SU-DHL-6 (cell line): ENCODE measurements at regions not wholly inside any gene's neighbourhood (a gene's known extent, or its start where the extent isn't known, plus 50 kb on each side); places are given as distances from the start of the nearest gene placed in this dataset.

Experiments
- H2AFZ ChIP-seq: fragments of 200-600 bp; sonication (generic); 2 replicates; pipeline ENCODE4 v1.6.1; 2014; ENCODE audit warnings: low read depth, mild to moderate bottlenecking, moderate library complexity, mixed read lengths, antibody characterized with exemption, low read length; ENCODE audit not compliant: severe bottlenecking
- H3F3A ChIP-seq: fragments of 200-600 bp; shearing (Covaris generic); 2 replicates; pipeline ENCODE4 v1.6.0; 2016; ENCODE audit warnings: antibody characterized with exemption, mild to moderate bottlenecking; ENCODE audit not compliant: insufficient read depth
- H3K27ac ChIP-seq: fragments of 200-600 bp; sonication (generic); 2 replicates; pipeline ENCODE4 v1.5.1; 2016; ENCODE audit warnings: low read depth, mild to moderate bottlenecking, low read length, moderate library complexity, mixed read lengths
- H3K27me3 ChIP-seq: fragments of 200-600 bp; sonication (generic), shearing (Covaris generic); 2 replicates; pipeline ENCODE4 v1.6.0; 2014; ENCODE audit warnings: mild to moderate bottlenecking, low read length
- H3K36me3 ChIP-seq: fragments of 200-600 bp; sonication (generic); 2 replicates; pipeline ENCODE4 v1.6.1; 2014; ENCODE audit warnings: mild to moderate bottlenecking, low read length, mixed read lengths
- H3K4me2 ChIP-seq: fragments of 300-600, 200-600 bp; shearing (Covaris generic), sonication (generic); 2 replicates; pipeline ENCODE4 v1.6.0; 2014; ENCODE audit warnings: low read length, low read depth, mild to moderate bottlenecking; ENCODE audit not compliant: poor library complexity, severe bottlenecking
- H3K4me3 ChIP-seq: fragments of 200-600 bp; sonication (generic); 2 replicates; pipeline ENCODE4 v1.5.1; 2014; ENCODE audit warnings: antibody characterized with exemption, low read length, mild to moderate bottlenecking, mixed read lengths; ENCODE audit not compliant: insufficient read depth, poor library complexity, severe bottlenecking
- H3K79me2 ChIP-seq: fragments of 200-600 bp; sonication (generic); 2 replicates; pipeline ENCODE4 v1.6.1; 2014; ENCODE audit warnings: mild to moderate bottlenecking, low read length, moderate library complexity; ENCODE audit not compliant: insufficient read depth
- H3K9ac ChIP-seq: fragments of 200-600 bp; sonication (generic); 2 replicates; pipeline ENCODE4 v1.7.0; 2014; ENCODE audit warnings: mild to moderate bottlenecking, low read length
- H3K9me2 ChIP-seq: fragments of 200-600 bp; sonication (generic); replicated peaks from 2 replicates; pipeline ENCODE4 v1.6.1; 2014; ENCODE audit warnings: low read length; ENCODE audit not compliant: insufficient read depth
- H3K9me3 ChIP-seq: fragments of 200-600 bp; sonication (generic); 2 replicates; pipeline ENCODE4 v1.6.1; 2014; ENCODE audit warnings: low read length, mixed read lengths; ENCODE audit not compliant: insufficient read depth
- H4K20me1 ChIP-seq: fragments of 200-600 bp; sonication (generic); 2 replicates; pipeline ENCODE4 v1.6.1; 2014; ENCODE audit warnings: low read depth, mild to moderate bottlenecking, antibody characterized with exemption, low read length, moderate library complexity, mixed read lengths
- CTCF ChIP-seq: fragments of 200-600 bp; sonication (generic); IDR thresholded peaks from one replicate; pipeline ENCODE4 v1.5.1; 2017; ENCODE audit warnings: antibody characterized with exemption, mild to moderate bottlenecking, low read length, moderate library complexity; ENCODE audit not compliant: insufficient read depth, poor library complexity, severe bottlenecking
- EZH2phosphoT487 ChIP-seq: fragments of 200-600 bp; sonication (generic), shearing (Covaris generic); conservative IDR thresholded peaks from 2 replicates; pipeline ENCODE4 v1.6.1; 2018; ENCODE audit warnings: mild to moderate bottlenecking, antibody characterized with exemption, low read length, moderate library complexity, mixed read lengths

GRCh38 chr6:33931799-33932198 is 128.0 kb upstream of the MLN start:
- no peak overlapping the region for H2AFZ ChIP-seq
- H3K4me3 ChIP-seq = no peak overlapping the region
- no peaks in the 10 kb centered on the region; the same call in 1 of the 2 replicates for H3K9me3 ChIP-seq
- no peak overlapping the region for H3K9ac ChIP-seq
- H3K36me3 ChIP-seq = no peaks in the 10 kb centered on the region
- TF ChIP-seq EZH2phosphoT487 (no peak), CTCF (no peak)
- H3K9me2 ChIP-seq = no peaks in the 10 kb centered on the region
- no peaks in the 10 kb centered on the region for H3F3A ChIP-seq
- no peaks in the 10 kb centered on the region for H3K27me3 ChIP-seq
- no peaks in the 10 kb centered on the region for H4K20me1 ChIP-seq
- no peak overlapping the region for H3K4me2 ChIP-seq
- H3K79me2 ChIP-seq = no peaks in the 10 kb centered on the region
- no peak overlapping the region for H3K27ac ChIP-seq

GRCh38 chr6:33929575-33930288 is 125.9 kb upstream of the MLN start:
- H3K9me3 ChIP-seq = no peaks in the 10 kb centered on the region; the same call in 1 of the 2 replicates
- no peaks in the 10 kb centered on the region for H3K9me2 ChIP-seq
- H3F3A ChIP-seq = no peaks in the 10 kb centered on the region
- H3K4me3 ChIP-seq = no peak overlapping the region
- H3K27me3 ChIP-seq = no peaks in the 10 kb centered on the region
- H3K36me3 ChIP-seq = no peaks in the 10 kb centered on the region
- no peak overlapping the region for H3K27ac ChIP-seq
- H4K20me1 ChIP-seq = no peaks in the 10 kb centered on the region
- no peak for TF ChIP-seq CTCF
- TF ChIP-seq EZH2phosphoT487 = no peak
- no peak overlapping the region for H3K9ac ChIP-seq
- H2AFZ ChIP-seq = no peak overlapping the region
- H3K4me2 ChIP-seq = no peak overlapping the region
- H3K79me2 ChIP-seq = no peaks in the 10 kb centered on the region

- Histone ChIP-seq H4K20me1 (no peaks in the 10 kb centered on the region), H3K4me3 (no peak overlapping the region), H3K27me3 (no peaks in the 10 kb centered on the region), H3K9me3 (no peaks in the 10 kb centered on the region; the same call in 1 of the 2 replicates), H3K36me3 (no peaks in the 10 kb centered on the region), H3K4me2 (no peak overlapping the region), H3F3A (no peaks in the 10 kb centered on the region), H3K79me2 (no peaks in the 10 kb centered on the region), H3K9me2 (no peaks in the 10 kb centered on the region), H3K9ac (no peak overlapping the region), H2AFZ (no peak overlapping the region), H3K27ac (no peak overlapping the region)
- no peak for TF ChIP-seq CTCF
- TF ChIP-seq EZH2phosphoT487 = no peak
These were observed 123.8 kb upstream of the MLN start for GRCh38 chr6:33927616-33928015.
